ENCODE measurements at regions not wholly inside any gene's neighbourhood (a gene's known extent, or its start where the extent isn't known, plus 50 kb on each side); places are given as distances from the start of the nearest gene placed in this dataset.

- no peak overlapping the region for H2BK15ac ChIP-seq (ENCODE audit: low read length)
- no peak overlapping the region for H3K27ac ChIP-seq (replicated peaks; ENCODE audit: low read length)
- H3K14ac ChIP-seq (ENCODE audit: low read length): no peak overlapping the region
- H3K27me3 ChIP-seq (ENCODE audit: control insufficient read depth in 3 of 3, insufficient read depth in 3 of 3, low read depth in 1 of 3, low read length in 3 of 3): no peaks in the 10 kb centered on the region
- H2BK12ac ChIP-seq (ENCODE audit: low read length): no peak overlapping the region
- DNase-seq (ENCODE audit: low spot score): no peak
- H2AK5ac ChIP-seq (ENCODE audit: low read depth, low read length): no peak overlapping the region
- no peaks in the 10 kb centered on the region for H3K36me3 ChIP-seq (replicated peaks in 1 of 2; ENCODE audit: control insufficient read depth in 2 of 2, insufficient read depth in 2 of 2, low read length in 2 of 2)
- no peak overlapping the region for H3K4me2 ChIP-seq (ENCODE audit: insufficient read depth, low read length, poor library complexity, severe bottlenecking)
- H2BK120ac ChIP-seq (ENCODE audit: low read depth, low read length): no peak overlapping the region
- H3K79me1 ChIP-seq (ENCODE audit: low read depth, low read length): no peaks in the 10 kb centered on the region
- H2AFZ ChIP-seq (ENCODE audit: low read length): no peak overlapping the region
- H3K9ac ChIP-seq (ENCODE audit: low read depth, low read length, poor library complexity): no peak overlapping the region
- no peak overlapping the region for H2BK5ac ChIP-seq (ENCODE audit: low read length)
- no peak overlapping the region for H3K4ac ChIP-seq (ENCODE audit: low read length)
- H3K23ac ChIP-seq (ENCODE audit: low read depth, low read length, poor library complexity): no peak overlapping the region
- H4K91ac ChIP-seq (ENCODE audit: low read depth, low read length, poor library complexity): no peak overlapping the region
- H3K18ac ChIP-seq (ENCODE audit: low read length): peak overlapping the region; percentile 5
- H3K4me1 ChIP-seq (ENCODE audit: control insufficient read depth in 2 of 2, insufficient read depth in 1 of 2, low read depth in 1 of 2, low read length in 2 of 2): peaks cover 0 to 6% of the 10 kb centered on the region in 2 donors
- H3K4me3 ChIP-seq (ENCODE audit: low read length in 2 of 2): no peak overlapping the region
- no peak overlapping the region for H4K8ac ChIP-seq (ENCODE audit: low read depth, low read length)
- WGBS, 2 donors (ENCODE audit: extremely low coverage in 2 of 2, insufficient read length in 2 of 2, insufficient replicate concordance in 1 of 2): no CpG with 5 or more reads among the region's 3 CpGs
- H3K9me3 ChIP-seq (replicated peaks in 1 of 2; ENCODE audit: control insufficient read depth in 2 of 2, insufficient read depth in 1 of 2, low read depth in 1 of 2, low read length in 2 of 2): no peaks in the 10 kb centered on the region
These were observed 84.3 kb upstream of the MAFB start for GRCh38 chr20:40773376-40773775.

- H2BK12ac ChIP-seq (ENCODE audit: low read length): no peak overlapping the region
- H2BK5ac ChIP-seq (ENCODE audit: low read length): no peak overlapping the region
- no peak overlapping the region for H2BK120ac ChIP-seq (ENCODE audit: low read depth, low read length)
- H3K4ac ChIP-seq (ENCODE audit: low read length): no peak overlapping the region
- H3K18ac ChIP-seq (ENCODE audit: low read length): no peak overlapping the region
- no peak overlapping the region for H4K8ac ChIP-seq (ENCODE audit: low read depth, low read length)
- no peak overlapping the region for H3K14ac ChIP-seq (ENCODE audit: low read length)
- no peak for DNase-seq (ENCODE audit: low spot score)
- H3K27me3 ChIP-seq (ENCODE audit: control insufficient read depth in 3 of 3, insufficient read depth in 3 of 3, low read depth in 1 of 3, low read length in 3 of 3): no peaks in the 10 kb centered on the region
- H3K79me1 ChIP-seq (ENCODE audit: low read depth, low read length): no peaks in the 10 kb centered on the region
- H3K4me1 ChIP-seq (ENCODE audit: control insufficient read depth in 2 of 2, insufficient read depth in 1 of 2, low read depth in 1 of 2, low read length in 2 of 2): peaks cover 0 to 10% of the 10 kb centered on the region in 2 donors
- H2BK15ac ChIP-seq (ENCODE audit: low read length): no peak overlapping the region
- H3K4me2 ChIP-seq (ENCODE audit: insufficient read depth, low read length, poor library complexity, severe bottlenecking): no peak overlapping the region
- no peak overlapping the region for H3K4me3 ChIP-seq (ENCODE audit: low read length in 2 of 2)
- H3K36me3 ChIP-seq (replicated peaks in 1 of 2; ENCODE audit: control insufficient read depth in 2 of 2, insufficient read depth in 2 of 2, low read length in 2 of 2): no peaks in the 10 kb centered on the region
- no CpG with 5 or more reads among the region's 4 CpGs for WGBS, 2 donors (ENCODE audit: extremely low coverage in 2 of 2, insufficient read length in 2 of 2, insufficient replicate concordance in 1 of 2)
- H3K27ac ChIP-seq (replicated peaks; ENCODE audit: low read length): no peak overlapping the region
- H3K23ac ChIP-seq (ENCODE audit: low read depth, low read length, poor library complexity): no peak overlapping the region
- H3K9me3 ChIP-seq (replicated peaks in 1 of 2; ENCODE audit: control insufficient read depth in 2 of 2, insufficient read depth in 1 of 2, low read depth in 1 of 2, low read length in 2 of 2): no peaks in the 10 kb centered on the region
- no peak overlapping the region for H4K91ac ChIP-seq (ENCODE audit: low read depth, low read length, poor library complexity)
- no peak overlapping the region for H2AFZ ChIP-seq (ENCODE audit: low read length)
- no peak overlapping the region for H2AK5ac ChIP-seq (ENCODE audit: low read depth, low read length)
- no peak overlapping the region for H3K9ac ChIP-seq (ENCODE audit: low read depth, low read length, poor library complexity)
These were observed 85.2 kb upstream of the MAFB start for GRCh38 chr20:40774252-40774651.

DNA sequence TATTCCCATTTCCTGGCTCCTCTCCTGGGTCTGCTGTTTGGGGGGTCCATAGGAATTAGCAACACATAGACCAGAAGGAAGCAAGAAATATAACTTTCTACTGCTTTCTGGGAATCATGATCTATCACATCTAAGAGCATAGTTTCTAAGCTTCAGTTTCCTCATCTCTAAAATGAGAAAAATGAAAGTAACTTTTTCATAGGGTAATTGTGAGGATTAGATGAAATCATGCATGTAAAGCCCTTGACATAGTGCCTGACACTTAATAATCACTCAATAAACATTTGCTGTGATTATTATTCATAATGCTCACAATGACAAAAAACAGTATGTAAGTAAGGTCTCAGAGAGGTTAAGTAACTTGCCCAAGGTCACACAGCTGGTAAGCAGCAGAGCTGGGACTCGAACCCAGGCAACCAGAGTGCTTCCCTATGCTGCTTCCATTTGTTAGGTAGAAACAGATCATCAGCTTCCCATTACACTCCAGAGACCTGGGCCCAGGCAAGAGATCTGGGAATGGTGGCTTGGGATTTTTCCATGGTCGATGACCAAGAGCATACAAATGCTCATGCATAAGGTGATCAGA is 86.6 kb upstream of the MAFB start:
- Histone ChIP-seq H3K23ac (ENCODE audit: low read depth, low read length, poor library complexity) (no peak overlapping the region), H2BK12ac (ENCODE audit: low read length) (no peak overlapping the region), H3K27ac (replicated peaks; ENCODE audit: low read length) (no peak overlapping the region), H4K8ac (ENCODE audit: low read depth, low read length) (no peak overlapping the region), H3K79me1 (ENCODE audit: low read depth, low read length) (no peaks in the 10 kb centered on the region), H3K14ac (ENCODE audit: low read length) (no peak overlapping the region), H3K9ac (ENCODE audit: low read depth, low read length, poor library complexity) (no peak overlapping the region), H3K4ac (ENCODE audit: low read length) (no peak overlapping the region), H3K27me3 (ENCODE audit: control insufficient read depth in 3 of 3, insufficient read depth in 3 of 3, low read depth in 1 of 3, low read length in 3 of 3) (no peaks in the 10 kb centered on the region), H2AK5ac (ENCODE audit: low read depth, low read length) (no peak overlapping the region), H2AFZ (ENCODE audit: low read length) (no peak overlapping the region), H3K18ac (ENCODE audit: low read length) (no peak overlapping the region), H3K4me1 (ENCODE audit: control insufficient read depth in 2 of 2, insufficient read depth in 1 of 2, low read depth in 1 of 2, low read length in 2 of 2) (peaks cover 0 to 10% of the 10 kb centered on the region in 2 donors), H3K4me3 (ENCODE audit: low read length in 2 of 2) (no peak overlapping the region), H2BK5ac (ENCODE audit: low read length) (no peak overlapping the region), H4K91ac (ENCODE audit: low read depth, low read length, poor library complexity) (no peak overlapping the region), H3K36me3 (replicated peaks in 1 of 2; ENCODE audit: control insufficient read depth in 2 of 2, insufficient read depth in 2 of 2, low read length in 2 of 2) (no peaks in the 10 kb centered on the region), H2BK120ac (ENCODE audit: low read depth, low read length) (no peak overlapping the region), H2BK15ac (ENCODE audit: low read length) (no peak overlapping the region), H3K9me3 (replicated peaks in 1 of 2; ENCODE audit: control insufficient read depth in 2 of 2, insufficient read depth in 1 of 2, low read depth in 1 of 2, low read length in 2 of 2) (no peaks in the 10 kb centered on the region), H3K4me2 (ENCODE audit: insufficient read depth, low read length, poor library complexity, severe bottlenecking) (no peak overlapping the region)
- DNase-seq (ENCODE audit: low spot score): no peak
- WGBS, 2 donors (ENCODE audit: extremely low coverage in 2 of 2, insufficient read length in 2 of 2, insufficient replicate concordance in 1 of 2): no CpG with 5 or more reads among the region's 2 CpGs

DNA sequence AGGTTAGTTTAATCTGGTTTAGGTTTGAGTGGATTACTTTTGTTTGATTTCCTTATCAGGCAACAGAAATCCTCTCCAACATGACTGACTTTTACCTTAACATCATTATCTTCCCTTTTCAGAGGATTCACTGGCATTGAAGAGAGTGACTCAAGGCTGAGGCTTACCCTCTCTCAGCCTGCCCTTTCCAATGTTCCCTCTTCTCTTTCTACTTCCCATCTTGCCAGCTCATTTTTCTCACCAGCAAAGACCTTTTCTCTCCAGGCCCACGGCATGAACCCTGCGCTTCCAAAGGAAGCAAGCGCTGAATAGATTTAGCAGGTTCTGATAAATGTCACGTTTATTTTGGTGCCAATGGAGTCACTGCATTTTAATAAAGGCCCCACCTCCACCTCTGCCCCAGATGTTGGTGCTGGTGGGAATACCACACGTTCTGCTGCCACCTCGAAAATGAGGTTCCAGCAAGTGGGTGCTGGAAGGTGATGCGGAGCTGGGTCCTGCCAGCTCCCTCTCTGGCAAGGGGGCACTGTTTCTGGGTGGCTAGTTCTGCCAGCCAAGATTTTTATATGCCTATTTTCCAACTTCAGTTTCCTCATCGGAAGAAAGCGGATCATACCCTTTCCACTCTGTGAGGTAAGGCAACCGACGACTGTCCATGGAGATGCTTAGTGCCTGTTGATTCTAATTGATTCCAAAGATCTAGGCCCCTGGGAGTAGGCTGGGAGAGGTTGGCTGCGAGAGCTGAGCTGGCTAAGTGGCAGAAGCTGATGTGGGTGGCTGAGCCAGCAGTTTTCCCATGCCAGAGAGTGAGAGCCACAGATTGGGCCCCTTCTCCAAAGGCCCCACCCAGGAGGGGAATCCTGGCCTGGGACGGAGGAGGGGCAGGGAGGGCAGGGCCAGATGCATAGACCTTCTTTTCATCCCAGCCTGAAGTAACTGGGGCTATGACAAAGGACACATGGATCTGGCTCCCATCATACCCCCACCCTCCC is 87.7 kb upstream of the MAFB start:
- H2BK120ac ChIP-seq (ENCODE audit: low read depth, low read length): no peak overlapping the region
- peaks cover 0 to 10% of the 10 kb centered on the region in 2 donors for H3K4me1 ChIP-seq (ENCODE audit: control insufficient read depth in 2 of 2, insufficient read depth in 1 of 2, low read depth in 1 of 2, low read length in 2 of 2)
- no peak overlapping the region for H3K9ac ChIP-seq (ENCODE audit: low read depth, low read length, poor library complexity)
- H3K4me2 ChIP-seq (ENCODE audit: insufficient read depth, low read length, poor library complexity, severe bottlenecking): no peak overlapping the region
- WGBS, 2 donors (ENCODE audit: extremely low coverage in 2 of 2, insufficient read length in 2 of 2, insufficient replicate concordance in 1 of 2): no CpG with 5 or more reads among the region's 13 CpGs
- no peak overlapping the region for H2BK5ac ChIP-seq (ENCODE audit: low read length)
- H2AFZ ChIP-seq (ENCODE audit: low read length): no peak overlapping the region
- H3K23ac ChIP-seq (ENCODE audit: low read depth, low read length, poor library complexity): no peak overlapping the region
- H4K91ac ChIP-seq (ENCODE audit: low read depth, low read length, poor library complexity): no peak overlapping the region
- H3K27me3 ChIP-seq (ENCODE audit: control insufficient read depth in 3 of 3, insufficient read depth in 3 of 3, low read depth in 1 of 3, low read length in 3 of 3): no peaks in the 10 kb centered on the region
- no peak overlapping the region for H2BK12ac ChIP-seq (ENCODE audit: low read length)
- no peak overlapping the region for H2AK5ac ChIP-seq (ENCODE audit: low read depth, low read length)
- H3K79me1 ChIP-seq (ENCODE audit: low read depth, low read length): no peaks in the 10 kb centered on the region
- no peaks in the 10 kb centered on the region for H3K9me3 ChIP-seq (replicated peaks in 1 of 2; ENCODE audit: control insufficient read depth in 2 of 2, insufficient read depth in 1 of 2, low read depth in 1 of 2, low read length in 2 of 2)
- no peak overlapping the region for H3K27ac ChIP-seq (replicated peaks; ENCODE audit: low read length)
- H3K4ac ChIP-seq (ENCODE audit: low read length): no peak overlapping the region
- no peak overlapping the region for H3K18ac ChIP-seq (ENCODE audit: low read length)
- H3K14ac ChIP-seq (ENCODE audit: low read length): no peak overlapping the region
- H4K8ac ChIP-seq (ENCODE audit: low read depth, low read length): no peak overlapping the region
- no peaks in the 10 kb centered on the region for H3K36me3 ChIP-seq (replicated peaks in 1 of 2; ENCODE audit: control insufficient read depth in 2 of 2, insufficient read depth in 2 of 2, low read length in 2 of 2)
- H2BK15ac ChIP-seq (ENCODE audit: low read length): no peak overlapping the region
- no peak for DNase-seq (ENCODE audit: low spot score)
- H3K4me3 ChIP-seq (ENCODE audit: low read length in 2 of 2): no peak overlapping the region

Measured in neuronal stem cell (in vitro differentiated cells).